K562 (cell line): ENCODE measurements at regions not wholly inside any gene's neighbourhood (a gene's known extent, or its start where the extent isn't known, plus 50 kb on each side); places are given as distances from the start of the nearest gene placed in this dataset.

ENCODE experiments used
- ATAC-seq: fragments of 200-7000 bp; cut with Tn5 transposase; 3 replicates; pipeline ENCODE4 v1.9.1; 2020; ENCODE audit warnings: moderate library complexity
- BruUV-seq: library from RNA; stranded (reverse); fragments of 400-500 nt; replicated peaks from 2 replicates; lab custom pipeline; 2021; lab: Mats Ljungman, UMichigan
- CTCF ChIA-PET: fragments of 300-600 bp; formaldehyde crosslinking; extraction: SDS; loops from one replicate; lab custom pipeline; 2021; ENCODE audit warnings: low intra/inter-chr PET ratio; lab: Yijun Ruan, JAX
- POLR2A ChIA-PET: fragments of 300-600, 350-650 bp; sonication (Branson Sonifier 250); formaldehyde crosslinking; extraction: SDS; loops from one replicate; lab custom pipeline; 2021; ENCODE audit warnings: antibody characterized with exemption, inconsistent platforms; lab: Yijun Ruan, JAX
- DNase-seq, 4 experiments: peaks; one replicate each; pipeline versions ENCODE4 v3.0.0 to v3.0.0-alpha.2; 2011 to 2018; ENCODE audit warnings: low spot score in 3 of 4, mixed read lengths in 3 of 4; ENCODE audit errors: extremely low read depth in 1 of 4
- FAIRE-seq: peaks from 2 replicates; lab custom pipeline; 2011; peaks lifted over from hg19 to GRCh38; lab: Jason Lieb, UNC
- H2AFZ ChIP-seq: 2 replicates; pipeline ENCODE4 v1.6.0; 2011; ENCODE audit warnings: low read depth, low read length, control low read depth, inconsistent platforms
- H3K27ac ChIP-seq: fragments of 200-600 bp; 3 replicates; pipeline ENCODE4 v1.8.0; 2011; ENCODE audit warnings: low read depth, mild to moderate bottlenecking, control low read depth, inconsistent platforms, low read length, moderate library complexity, mixed read lengths; ENCODE audit errors: extremely low read depth
- H3K27me3 ChIP-seq, 2 experiments: fragments of 300-600 bp in 1 of 2; 2 replicates in 1 of 2; 3 replicates in 1 of 2; pipeline versions ENCODE4 v1.6.0 to v1.8.0; 2011; ENCODE audit warnings: inconsistent platforms in 2 of 2, low read length in 2 of 2, mild to moderate bottlenecking in 1 of 2, mixed read lengths in 1 of 2, moderate library complexity in 1 of 2; ENCODE audit not compliant: control insufficient read depth in 2 of 2, insufficient read depth in 2 of 2
- H3K36me3 ChIP-seq: fragments of 300-600 bp; 3 replicates; pipeline ENCODE4 v1.8.0; 2011; ENCODE audit warnings: mild to moderate bottlenecking, low read length, inconsistent platforms; ENCODE audit not compliant: control insufficient read depth, insufficient read depth
- H3K4me1 ChIP-seq, 2 experiments: fragments of 200-600 bp in 1 of 2; replicated peaks in 1 of 2; 2 replicates in 1 of 2; 3 replicates in 1 of 2; pipeline versions ENCODE4 v1.5.1 to v1.8.0; 2011; ENCODE audit warnings: inconsistent platforms in 2 of 2, low read length in 2 of 2, mild to moderate bottlenecking in 1 of 2, mixed read lengths in 1 of 2, moderate library complexity in 1 of 2; ENCODE audit not compliant: control insufficient read depth in 2 of 2, insufficient read depth in 2 of 2
- H3K4me2 ChIP-seq: 2 replicates; pipeline ENCODE4 v1.6.1; 2011; ENCODE audit warnings: low read length, control low read depth, inconsistent platforms, mixed read lengths; ENCODE audit not compliant: insufficient read depth
- H3K4me3 ChIP-seq: fragments of 200-600 bp; sonication (generic), shearing (Covaris generic); 2 replicates; pipeline ENCODE4 v1.5.1; 2016; ENCODE audit warnings: control low read depth, inconsistent platforms
- H3K79me2 ChIP-seq: fragments of 200-600 bp; 3 replicates; pipeline ENCODE4 v1.8.0; 2011; ENCODE audit warnings: low read length, inconsistent platforms; ENCODE audit not compliant: control insufficient read depth, insufficient read depth
- H3K9ac ChIP-seq, 2 experiments: 2 replicates each; pipeline versions ENCODE4 v1.6.0 to v1.6.1; 2011; ENCODE audit warnings: low read depth in 2 of 2, low read length in 2 of 2, control low read depth in 1 of 2, inconsistent platforms in 1 of 2, mild to moderate bottlenecking in 1 of 2, mixed read lengths in 1 of 2; ENCODE audit not compliant: insufficient read depth in 1 of 2
- H3K9me1 ChIP-seq: one replicate; pipeline ENCODE4 v1.6.0; 2011; ENCODE audit warnings: inconsistent platforms, mild to moderate bottlenecking, low read length, moderate library complexity; ENCODE audit not compliant: control insufficient read depth, insufficient read depth
- H3K9me3 ChIP-seq: replicated peaks from 2 replicates; pipeline ENCODE4 v1.5.1; 2011; ENCODE audit warnings: low read depth, low read length, inconsistent platforms; ENCODE audit not compliant: control insufficient read depth, insufficient read depth
- H4K20me1 ChIP-seq: replicated peaks from 2 replicates; pipeline ENCODE4 v1.6.1; 2011; ENCODE audit warnings: low read length, inconsistent platforms, mixed read lengths; ENCODE audit not compliant: control insufficient read depth, insufficient read depth
- C11orf30 ChIP-seq: fragments of 450-650 bp; IDR thresholded peaks from 2 replicates; pipeline ENCODE4 v1.6.1; 2016; ENCODE audit warnings: low read depth, mild to moderate bottlenecking
- GABPB2 ChIP-seq: fragments of 250-450 bp; sonication (Bioruptor Pico); conservative IDR thresholded peaks from 2 replicates; pipeline ENCODE4 v1.5.1; 2021; ENCODE audit warnings: mild to moderate bottlenecking
- HOXB6 ChIP-seq: fragments of 250-450 bp; sonication (Bioruptor Pico); IDR thresholded peaks from 2 replicates; pipeline ENCODE4 v1.5.1; 2022; ENCODE audit warnings: mild to moderate bottlenecking, borderline replicate concordance
- MAFF ChIP-seq: IDR thresholded peaks from 2 replicates; pipeline ENCODE4 v1.6.1; 2012; ENCODE audit warnings: low read length, improper control_type of control experiment
- SUPT5H ChIP-seq: fragments of 450-650 bp; IDR thresholded peaks from 2 replicates; pipeline ENCODE4 v1.6.1; 2016
- ZNF146 ChIP-seq: IDR thresholded peaks from one replicate; pipeline ENCODE4 v1.6.1; 2018; ENCODE audit warnings: missing compliant biosample characterization; ENCODE audit not compliant: unreplicated experiment
- ZNF316 ChIP-seq: fragments of 450-650 bp; IDR thresholded peaks from 2 replicates; pipeline ENCODE4 v1.6.1; 2016
- ZNF695 ChIP-seq: fragments of 450-650 bp; formaldehyde crosslinking; IDR thresholded peaks from 2 replicates; pipeline ENCODE4 v1.4.0; 2020; ENCODE audit warnings: mild to moderate bottlenecking, moderate library complexity
- WGBS: fragments of 100-300 bp; shearing (Covaris generic); methylation state at CpG from one replicate; pipeline ENCODE4 v1.1.6; 2016; ENCODE audit warnings: low coverage, mixed read lengths; ENCODE audit not compliant: insufficient coverage; ENCODE audit errors: missing lambda C conversion rate; 5-methylcytosine and 5-hydroxymethylcytosine counted together
- in situ Hi-C: fragments of 300-500 bp; cut with MboI; formaldehyde crosslinking; loops from 4 replicates; pipeline ENCODE4 v1.15.0; 2018; ENCODE audit warnings: inconsistent platforms, mixed read lengths
- intact Hi-C: fragments of 100-400 bp; cut with micrococcal nuclease; formaldehyde crosslinking; loops from 2 replicates; pipeline ENCODE4 v1.14.2; 2022
- TF ChIP-seq, protein P1 (sequence below): fragments of 250-450 bp; sonication (Bioruptor Pico); IDR thresholded peaks from 2 replicates; pipeline ENCODE4 v1.5.0; 2021

- no TSS peak for BruUV-seq
- no peak for TF ChIP-seq SUPT5H
- H3K9me3 ChIP-seq = no peaks in the 10 kb centered on the region
- 6% methylated on average over 10 of the region's 10 CpGs for WGBS
- no peaks in the 10 kb centered on the region for H3K4me1 ChIP-seq
- H3K79me2 ChIP-seq = no peaks in the 10 kb centered on the region
- CTCF ChIA-PET = no interaction called here
- H3K9ac ChIP-seq = no peak overlapping the region
- H3K27ac ChIP-seq = no peak overlapping the region
- DNase-seq (no peak), ATAC-seq (no peak), FAIRE-seq (no peak)
- no peaks in the 10 kb centered on the region for H3K36me3 ChIP-seq
- POLR2A ChIA-PET = no interaction called here
- no peak overlapping the region for H3K4me3 ChIP-seq
- in situ Hi-C loops (no loop called here), intact Hi-C loops (no loop called here)
- H2AFZ ChIP-seq = no peak overlapping the region
- H3K9me1 ChIP-seq = no peaks in the 10 kb centered on the region
- no peaks in the 10 kb centered on the region for H4K20me1 ChIP-seq
- no peaks in the 10 kb centered on the region for H3K27me3 ChIP-seq
- no peak overlapping the region for H3K4me2 ChIP-seq
Observed at GRCh38 chr14:87185961-87186560, 806.9 kb downstream of the GALC start.

DNA sequence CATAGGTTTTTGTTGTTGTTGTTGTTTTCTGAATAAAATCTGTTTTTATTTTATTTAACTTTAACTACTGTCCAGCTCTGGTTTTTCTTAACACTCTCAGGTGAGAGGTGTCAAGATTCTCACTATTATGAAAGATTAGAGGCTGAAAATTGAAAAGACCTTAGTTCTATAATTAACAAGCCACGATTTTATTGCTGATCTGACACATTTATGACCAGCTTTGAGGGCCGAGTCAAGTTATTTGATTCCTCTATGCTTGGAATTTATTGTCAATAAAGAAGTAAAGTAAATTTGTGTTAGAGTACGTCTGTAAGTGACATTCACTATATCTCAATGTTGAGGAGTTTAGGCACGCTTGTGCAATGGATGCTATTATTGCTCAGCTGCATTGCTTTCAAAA is 808.8 kb downstream of the GALC start:
- H3K79me2 ChIP-seq = no peaks in the 10 kb centered on the region
- CTCF ChIA-PET = no interaction called here
- H3K4me2 ChIP-seq = no peak overlapping the region
- in situ Hi-C loops = no loop called here
- H2AFZ ChIP-seq = no peak overlapping the region
- no peaks in the 10 kb centered on the region for H3K9me1 ChIP-seq
- no peaks in the 10 kb centered on the region for H3K4me1 ChIP-seq
- no peak for FAIRE-seq
- H3K9me3 ChIP-seq = no peaks in the 10 kb centered on the region
- intact Hi-C loops = no loop called here
- TF ChIP-seq ZNF695 (CRISPR knock-in tag) (no peak), ZNF316 (peak; percentile 26; the same call in 1 of the 2 replicates), GABPB2 (CRISPR knock-in tag) (no peak), MAFF (0 out of 2 replicates have a peak, but pooled peaks have one; percentile 30), ZNF146 (CRISPR knock-in tag) (no peak), HOXB6 (CRISPR knock-in tag) (no peak), C11orf30 (no peak)
- TF ChIP-seq, protein P1, sequence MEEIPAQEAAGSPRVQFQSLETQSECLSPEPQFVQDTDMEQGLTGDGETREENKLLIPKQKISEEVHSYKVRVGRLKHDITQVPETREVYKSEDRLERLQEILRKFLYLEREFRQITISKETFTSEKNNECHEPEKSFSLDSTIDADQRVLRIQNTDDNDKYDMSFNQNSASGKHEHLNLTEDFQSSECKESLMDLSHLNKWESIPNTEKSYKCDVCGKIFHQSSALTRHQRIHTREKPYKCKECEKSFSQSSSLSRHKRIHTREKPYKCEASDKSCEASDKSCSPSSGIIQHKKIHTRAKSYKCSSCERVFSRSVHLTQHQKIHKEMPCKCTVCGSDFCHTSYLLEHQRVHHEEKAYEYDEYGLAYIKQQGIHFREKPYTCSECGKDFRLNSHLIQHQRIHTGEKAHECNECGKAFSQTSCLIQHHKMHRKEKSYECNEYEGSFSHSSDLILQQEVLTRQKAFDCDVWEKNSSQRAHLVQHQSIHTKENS (CRISPR knock-in tag) = no peak
- H4K20me1 ChIP-seq = no peaks in the 10 kb centered on the region
- BruUV-seq = no TSS peak
- DNase-seq = no peak
- no peak overlapping the region for H3K9ac ChIP-seq
- POLR2A ChIA-PET = no interaction called here
- no peaks in the 10 kb centered on the region for H3K36me3 ChIP-seq
- no peaks in the 10 kb centered on the region for H3K27me3 ChIP-seq
- 4% methylated on average over 4 of the region's 4 CpGs for WGBS
- H3K4me3 ChIP-seq = no peak overlapping the region
- ATAC-seq = no peak
- H3K27ac ChIP-seq = no peak overlapping the region
